GM08714 (cell line): ENCODE measurements at regions not wholly inside any gene's neighbourhood (a gene's known extent, or its start where the extent isn't known, plus 50 kb on each side); places are given as distances from the start of the nearest gene placed in this dataset.
"Not testable (repeated sequence)": the region's sequence is repeated elsewhere in the genome, so short reads cannot be mapped to it uniquely, and the experiment has no call there.

Source experiments
- H3K4me3 ChIP-seq: fragments of 200-500 bp; sonication (Bioruptor generic); 2 replicates; pipeline ENCODE4 v1.5.1; 2014; ENCODE audit warnings: mild to moderate bottlenecking, low read length, inconsistent platforms
- ZNF274 ChIP-seq: IDR thresholded peaks from 2 replicates; pipeline ENCODE4 v1.6.1; 2012; ENCODE audit warnings: mild to moderate bottlenecking, low read depth, low read length

GRCh38 chr1:104264521-104264920, 514.8 kb downstream of the AMY1C start:
- no peak for TF ChIP-seq ZNF274
- no peak overlapping the region for H3K4me3 ChIP-seq

GRCh38 chr1:104265163-104265562, 515.5 kb downstream of the AMY1C start:
- TF ChIP-seq ZNF274: no peak
- no peak overlapping the region for H3K4me3 ChIP-seq

- TF ChIP-seq ZNF274: no peak
- H3K4me3 ChIP-seq: no peak overlapping the region
These were observed 516.9 kb downstream of the AMY1C start for GRCh38 chr1:104266612-104267011.

- H3K4me3 ChIP-seq: not testable (repeated sequence)
These were observed 538.6 kb downstream of the AMY1C start for GRCh38 chr1:104288322-104288721.

GRCh38 chr1:104291156-104291555, 541.5 kb downstream of the AMY1C start:
- no peak overlapping the region for H3K4me3 ChIP-seq
- TF ChIP-seq ZNF274: no peak

- no peak for TF ChIP-seq ZNF274
- no peak overlapping the region for H3K4me3 ChIP-seq
These were observed 544.6 kb downstream of the AMY1C start for GRCh38 chr1:104294259-104294658.

GRCh38 chr1:104295511-104295910, 545.8 kb downstream of the AMY1C start:
- TF ChIP-seq ZNF274: no peak

GRCh38 chr1:104309673-104310072, 560.0 kb downstream of the AMY1C start:
- no peak for TF ChIP-seq ZNF274
- H3K4me3 ChIP-seq: no peak overlapping the region

More at GRCh38 chr1:104295511-104295910, 545.8 kb downstream of the AMY1C start:
- H3K4me3 ChIP-seq: no peak overlapping the region

- TF ChIP-seq ZNF274: no peak
- H3K4me3 ChIP-seq: no peak overlapping the region
These were observed 566.1 kb downstream of the AMY1C start for GRCh38 chr1:104315823-104316222.

- no peak for TF ChIP-seq ZNF274
- no peak overlapping the region for H3K4me3 ChIP-seq
These were observed 572.4 kb downstream of the AMY1C start for GRCh38 chr1:104322131-104322530.

- no peak for TF ChIP-seq ZNF274
- H3K4me3 ChIP-seq: no peak overlapping the region
These were observed 579.6 kb downstream of the AMY1C start for GRCh38 chr1:104329278-104329677.

GRCh38 chr1:104331763-104332162, 582.1 kb downstream of the AMY1C start:
- H3K4me3 ChIP-seq: no peak overlapping the region
- no peak for TF ChIP-seq ZNF274

GRCh38 chr1:104337927-104338326, 588.2 kb downstream of the AMY1C start:
- H3K4me3 ChIP-seq: not testable (repeated sequence)

- TF ChIP-seq ZNF274: no peak
- no peak overlapping the region for H3K4me3 ChIP-seq
These were observed 592.2 kb downstream of the AMY1C start for GRCh38 chr1:104341944-104342343.

GRCh38 chr1:104348277-104348676, 598.6 kb downstream of the AMY1C start:
- no peak for TF ChIP-seq ZNF274
- H3K4me3 ChIP-seq: no peak overlapping the region

GRCh38 chr1:104353580-104353979, 603.9 kb downstream of the AMY1C start:
- H3K4me3 ChIP-seq: no peak overlapping the region
- no peak for TF ChIP-seq ZNF274

- no peak overlapping the region for H3K4me3 ChIP-seq
- TF ChIP-seq ZNF274: no peak
These were observed 608.4 kb downstream of the AMY1C start for GRCh38 chr1:104358086-104358485.

GRCh38 chr1:104358621-104359020, 608.9 kb downstream of the AMY1C start:
- no peak for TF ChIP-seq ZNF274
- no peak overlapping the region for H3K4me3 ChIP-seq
